HG02981 (cell line): ENCODE measurements at regions not wholly inside any gene's neighbourhood (a gene's known extent, or its start where the extent isn't known, plus 50 kb on each side); places are given as distances from the start of the nearest gene placed in this dataset.

Experiments used
- ATAC-seq: cut with Tn5 transposase; IDR thresholded peaks from one replicate; pipeline ENCODE4 v1.9.1; 2021; ENCODE audit warnings: mild to moderate bottlenecking, moderate library complexity; ENCODE audit not compliant: unreplicated experiment

DNA sequence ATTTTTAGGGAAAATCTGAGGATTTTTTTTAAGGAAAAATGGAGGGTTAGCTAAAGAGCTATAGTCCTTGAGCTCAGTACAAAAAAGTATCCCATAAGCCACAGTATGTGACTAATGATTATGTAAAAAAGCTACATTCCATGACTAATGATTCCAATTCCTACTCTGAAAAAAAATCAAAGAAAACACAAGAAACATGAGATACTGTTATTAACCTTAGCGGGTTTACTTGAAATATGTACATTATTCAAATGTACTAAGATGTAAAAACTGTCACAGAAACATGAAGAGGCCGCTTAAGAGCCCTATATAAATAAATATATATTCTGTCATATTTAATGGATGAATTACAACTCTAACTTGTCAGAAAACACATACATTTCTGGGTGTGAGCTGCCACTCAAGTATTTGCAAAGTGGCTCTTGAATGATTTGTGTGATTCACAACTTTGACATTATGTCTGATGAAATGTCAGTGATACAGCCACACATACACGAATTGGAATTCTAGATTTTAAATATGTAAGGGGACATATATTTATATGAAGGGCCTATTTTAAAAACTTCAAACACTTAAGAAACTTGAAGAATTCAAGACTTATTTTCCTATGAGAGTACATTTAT is 518.7 kb upstream of the SUCLG2 start:
- no peak for ATAC-seq

DNA sequence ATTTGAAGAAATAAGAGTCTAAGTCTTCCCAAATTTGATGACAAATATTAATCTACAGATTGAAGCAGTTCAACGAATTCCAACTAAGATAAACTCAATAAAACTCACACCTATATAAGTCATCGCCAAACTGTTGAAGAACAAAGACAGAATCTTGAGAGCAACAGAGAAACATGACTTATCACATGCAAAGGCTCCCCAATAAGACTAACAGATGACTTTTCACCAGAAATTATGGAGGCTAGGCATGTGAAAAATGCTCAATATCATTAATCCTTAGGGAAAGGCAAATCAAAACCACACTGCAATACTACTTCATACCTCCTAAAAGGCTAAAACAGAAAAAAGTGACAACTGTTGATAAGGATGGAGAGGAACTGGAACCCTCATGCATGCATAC is 517.6 kb upstream of the SUCLG2 start:
- no peak for ATAC-seq

DNA sequence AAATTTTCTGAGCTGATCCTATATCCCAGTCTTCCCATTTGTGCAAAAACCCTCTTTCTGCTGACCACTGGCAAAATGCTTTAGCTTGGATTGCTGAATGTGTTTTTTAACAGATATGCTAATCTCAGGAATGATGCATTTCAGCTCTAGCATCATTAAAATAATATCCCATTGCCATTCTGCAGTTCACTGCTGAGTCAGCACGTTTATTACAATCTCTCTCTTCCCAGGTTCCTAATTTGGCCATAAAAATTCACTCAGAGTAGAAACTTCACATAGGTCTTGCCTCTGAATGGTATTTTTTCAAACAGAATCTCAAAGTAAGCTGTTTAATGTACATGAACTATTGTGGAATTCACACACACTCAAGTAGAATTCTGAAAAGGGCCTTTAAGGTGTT is 509.6 kb upstream of the SUCLG2 start:
- ATAC-seq = no peak

DNA sequence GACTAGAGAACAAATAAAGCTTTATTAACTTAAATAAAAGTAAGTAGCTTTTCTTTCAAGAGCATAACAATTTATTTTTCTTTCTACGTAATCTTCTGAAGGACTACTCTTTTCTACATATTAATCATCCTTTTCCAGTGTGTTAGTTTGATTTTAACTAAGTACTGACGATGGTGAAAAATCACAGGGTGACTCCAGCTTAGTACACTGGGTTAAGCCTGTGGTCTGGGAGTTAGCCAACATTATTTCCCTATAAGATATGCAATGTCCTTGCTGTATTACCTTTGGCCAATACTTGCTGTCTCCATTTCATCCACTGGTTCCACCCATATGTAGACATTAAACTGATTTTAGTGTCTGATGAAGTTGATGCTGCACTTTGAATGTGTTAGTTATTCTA is 508.6 kb upstream of the SUCLG2 start:
- ATAC-seq = no peak

DNA sequence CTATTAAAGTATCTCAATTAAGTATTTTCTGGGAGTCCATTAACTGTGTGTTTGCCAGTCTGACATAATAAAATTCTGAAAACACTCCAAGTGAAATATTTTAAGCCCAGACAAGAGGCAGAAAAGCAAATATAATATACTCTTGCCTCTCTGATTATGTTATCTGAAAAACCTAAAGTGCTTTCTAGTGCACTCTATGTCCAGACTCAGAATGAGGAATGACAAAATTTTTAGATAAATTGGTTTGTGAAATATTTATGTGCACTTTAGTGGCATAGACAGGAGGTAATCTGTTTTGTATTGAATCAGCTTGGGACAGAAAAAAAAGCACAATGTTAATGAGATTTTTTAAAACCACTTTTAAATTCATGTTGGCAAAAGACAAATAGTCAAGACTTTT is 508.2 kb upstream of the SUCLG2 start:
- ATAC-seq = no peak

DNA sequence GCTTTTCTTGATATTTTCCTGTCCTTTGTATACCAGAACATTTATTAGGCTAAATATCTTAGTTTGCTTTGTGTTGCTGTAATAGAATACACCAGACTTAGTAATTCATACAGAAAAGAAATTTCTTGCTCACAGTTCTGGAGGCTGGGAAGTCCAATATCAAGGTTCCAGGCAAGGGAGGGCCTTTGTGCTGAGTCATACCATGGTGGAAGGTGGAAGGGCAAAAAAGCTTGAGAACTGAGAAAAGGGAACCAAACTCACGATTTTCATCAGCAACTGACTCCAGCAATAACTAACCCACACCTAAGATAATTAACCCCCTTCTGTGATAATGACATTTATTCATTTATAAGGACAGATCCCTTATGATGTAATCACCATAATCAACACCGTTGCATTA is 496.9 kb upstream of the SUCLG2 start:
- ATAC-seq = no peak

DNA sequence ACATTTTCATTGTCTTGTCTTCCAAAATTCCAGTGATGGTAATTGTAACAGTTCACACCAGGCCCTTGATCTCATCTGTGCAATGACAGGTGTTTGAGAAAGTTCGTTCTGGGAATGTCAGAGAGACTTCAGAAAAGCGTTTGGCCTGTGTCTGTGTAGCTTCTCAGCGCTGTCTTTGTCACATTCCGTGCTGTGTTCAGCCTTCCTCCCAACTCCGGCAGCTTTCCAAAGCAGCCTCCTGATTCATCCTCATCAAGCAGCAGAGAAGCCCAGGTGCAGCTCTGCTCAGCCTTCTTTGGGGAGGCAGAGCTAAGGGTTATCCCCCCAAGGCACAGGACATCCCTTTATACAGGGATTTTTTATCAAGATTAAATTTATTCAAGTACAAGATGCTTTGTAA is 494.0 kb upstream of the SUCLG2 start:
- ATAC-seq = no peak

DNA sequence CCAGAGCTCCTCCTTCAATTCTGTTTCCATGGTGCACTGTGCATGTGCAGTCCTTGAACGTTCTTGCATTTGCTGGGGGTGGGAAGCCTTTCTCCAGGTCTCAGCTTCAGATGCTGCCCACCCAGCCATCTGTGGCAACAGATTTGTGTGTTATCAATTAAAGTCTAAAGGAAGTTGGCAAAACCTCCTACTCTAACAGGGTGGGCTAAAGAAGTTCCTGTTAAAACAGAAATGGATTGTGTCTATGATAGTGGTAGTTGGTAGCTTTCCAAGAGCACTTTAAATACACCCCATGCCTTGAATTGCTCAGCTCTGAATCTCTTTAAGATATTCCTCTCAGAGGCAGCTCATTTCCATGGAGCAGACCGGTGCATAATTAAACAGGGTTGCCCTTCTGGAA is 488.0 kb upstream of the SUCLG2 start:
- ATAC-seq = no peak

DNA sequence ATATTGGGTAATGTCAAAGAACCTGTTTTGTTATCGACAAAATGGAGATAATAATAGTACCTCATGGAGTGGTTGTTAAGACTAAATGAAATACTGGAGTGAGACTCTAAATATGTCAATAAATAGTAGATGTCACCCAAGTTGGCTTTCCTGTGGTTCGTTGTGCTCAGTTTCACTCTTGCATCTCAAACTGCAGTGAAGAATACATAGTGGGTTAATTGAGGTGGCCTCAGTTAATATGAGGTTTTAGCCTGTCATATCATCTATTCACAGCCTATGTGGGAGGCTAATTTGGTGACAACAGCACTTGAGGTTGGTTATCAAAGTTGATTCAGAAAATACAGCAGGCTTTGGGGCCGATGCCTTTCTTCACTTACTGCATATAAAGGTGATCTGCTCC is 485.5 kb upstream of the SUCLG2 start:
- no peak for ATAC-seq

DNA sequence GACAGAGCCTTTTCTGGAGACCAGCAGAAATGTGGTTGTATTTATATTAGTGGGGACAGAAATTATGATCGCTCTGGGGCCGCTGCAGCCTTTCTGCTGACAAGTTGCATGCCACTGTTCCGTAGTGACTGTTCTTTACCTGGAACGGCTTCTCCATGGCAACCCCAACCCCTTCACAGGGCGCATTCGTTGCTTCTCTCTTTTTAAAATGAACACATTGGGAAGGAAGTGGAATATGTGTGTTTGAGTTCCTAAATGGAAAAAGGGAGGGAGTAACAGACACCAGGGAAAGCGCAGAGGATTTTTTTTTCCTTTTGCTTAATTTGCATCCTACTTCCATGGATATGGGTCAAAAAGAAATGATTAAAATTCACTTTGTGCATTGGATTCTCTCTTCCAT is 482.0 kb upstream of the SUCLG2 start:
- ATAC-seq = no peak

DNA sequence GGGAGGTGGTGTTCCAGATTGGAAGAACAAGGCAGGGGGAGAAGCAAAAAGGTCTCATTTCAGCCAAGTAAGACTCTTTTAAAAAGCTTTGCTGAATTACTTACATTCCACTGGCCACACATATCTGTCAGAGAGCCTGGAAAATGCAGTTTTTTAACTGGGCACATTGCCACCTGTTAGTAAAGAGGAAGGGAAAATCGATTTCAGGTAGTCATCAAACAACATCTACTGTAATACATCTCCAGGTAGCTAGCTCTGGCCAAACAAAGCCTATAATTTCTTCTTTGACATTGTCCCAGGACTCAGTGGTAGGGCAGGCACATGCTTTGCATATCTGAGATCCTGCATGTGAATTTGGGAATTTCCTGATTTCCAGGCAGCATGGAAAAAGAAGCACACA is 480.7 kb upstream of the SUCLG2 start:
- no peak for ATAC-seq

DNA sequence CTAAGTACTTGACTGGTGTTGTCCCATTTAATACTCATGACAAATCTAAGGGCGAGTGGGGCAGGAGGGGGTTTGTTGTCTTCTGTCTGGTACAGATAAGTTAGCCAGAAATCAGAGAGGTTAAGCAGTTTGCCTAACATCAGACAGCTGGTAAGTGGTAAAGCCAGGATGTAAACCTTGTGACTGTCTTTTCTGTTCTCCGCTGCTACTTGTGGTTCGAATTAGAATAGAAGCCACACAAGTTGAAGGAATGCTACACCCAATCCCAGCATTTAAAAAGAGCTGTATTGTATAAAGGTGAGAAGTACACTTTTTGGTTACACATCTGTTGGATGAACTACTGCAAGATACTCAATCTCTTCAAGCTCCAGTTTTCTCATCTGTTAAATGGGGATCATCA is 474.7 kb upstream of the SUCLG2 start:
- no peak for ATAC-seq

DNA sequence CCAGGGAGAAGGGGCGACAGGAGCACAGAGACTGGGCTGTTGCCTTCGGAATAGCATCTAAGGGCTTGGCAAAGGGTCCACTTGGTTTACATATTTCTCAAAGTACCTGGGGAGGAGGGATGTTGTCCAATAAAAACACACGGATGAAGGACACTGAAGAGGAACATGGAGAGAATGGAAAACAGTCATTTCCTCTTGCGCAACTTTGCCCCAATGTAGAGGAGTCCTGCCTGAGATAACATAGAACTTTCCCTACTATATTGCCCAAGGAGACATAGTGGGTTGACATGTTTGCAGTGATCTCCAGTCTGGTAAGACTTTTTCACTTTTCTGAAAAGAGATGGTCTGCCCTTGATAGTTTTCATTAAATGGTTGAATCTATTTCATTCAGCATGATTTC is 468.8 kb upstream of the SUCLG2 start:
- ATAC-seq = no peak

DNA sequence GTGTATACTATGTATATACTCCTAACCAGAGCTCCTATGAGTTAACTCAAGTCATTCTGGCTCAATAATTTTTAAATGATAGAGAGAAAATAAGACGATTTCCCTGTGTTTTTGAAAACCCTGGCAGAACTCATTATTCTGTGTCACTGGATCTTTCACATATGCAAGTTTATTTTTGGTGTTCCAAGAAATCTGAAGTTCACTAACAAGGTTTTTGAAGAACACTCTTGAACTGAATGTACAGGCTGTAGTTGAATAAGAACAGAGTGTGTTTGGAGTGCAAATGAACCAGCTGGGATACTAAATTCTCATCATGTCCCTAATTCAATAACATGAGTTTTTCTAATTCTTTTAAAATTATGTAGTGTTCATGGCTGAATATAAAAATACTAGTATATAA is 466.9 kb upstream of the SUCLG2 start:
- ATAC-seq = no peak

DNA sequence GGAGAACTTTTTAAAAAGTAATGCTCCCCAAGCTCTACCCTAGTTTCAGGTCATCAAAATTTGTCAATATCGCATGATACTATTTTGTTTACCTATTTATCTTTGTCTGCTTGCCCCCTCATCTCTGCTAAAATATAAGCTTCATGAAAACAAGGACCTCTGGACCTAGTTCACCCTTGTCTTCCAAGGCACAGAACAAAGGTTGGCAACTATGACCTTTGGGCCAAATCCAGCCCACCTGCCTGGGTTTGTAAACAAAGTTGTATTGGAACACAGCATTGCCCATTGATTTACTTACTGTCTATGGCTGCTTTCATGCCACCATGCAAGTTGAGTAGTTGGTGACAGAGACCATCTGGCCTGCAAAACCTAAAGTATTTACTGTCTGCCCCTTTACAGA is 462.2 kb upstream of the SUCLG2 start:
- ATAC-seq = no peak

DNA sequence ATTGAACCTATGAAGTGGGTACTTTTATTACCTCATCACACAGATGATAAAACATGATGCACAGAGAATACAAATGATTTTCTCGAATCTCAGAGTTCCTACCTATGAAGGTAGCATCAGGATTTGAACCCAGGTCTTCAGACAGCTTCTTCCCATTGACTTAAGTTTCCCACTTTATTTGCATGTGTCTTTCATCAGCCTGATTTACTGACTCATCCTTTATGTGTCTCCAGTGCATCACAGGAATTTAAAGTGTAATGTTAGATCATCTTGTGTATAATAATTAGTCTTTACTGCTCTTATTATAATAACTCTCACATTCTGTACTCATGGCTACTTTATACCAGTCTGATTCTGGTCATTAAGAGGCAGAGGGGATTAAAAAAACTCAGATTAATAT is 449.4 kb upstream of the SUCLG2 start:
- no peak for ATAC-seq

DNA sequence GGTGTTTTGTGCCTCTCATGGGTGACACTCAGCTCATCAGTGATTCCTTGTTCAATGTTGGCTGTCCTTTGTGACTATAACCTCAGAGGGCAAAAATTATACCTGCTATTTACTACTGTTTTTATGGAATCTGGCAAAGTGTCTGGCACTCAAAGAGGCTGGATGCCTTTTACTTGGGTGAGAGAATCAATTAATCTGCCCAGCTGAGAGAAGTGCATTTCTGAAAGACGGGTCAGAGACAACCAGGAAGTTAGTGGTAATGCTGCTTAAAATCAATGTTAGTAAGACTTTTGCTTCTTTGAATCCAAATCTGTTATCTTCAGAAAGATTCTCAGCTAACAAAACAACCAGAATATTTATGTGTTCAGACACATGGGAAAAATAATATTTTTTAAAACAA is 436.2 kb upstream of the SUCLG2 start:
- no peak for ATAC-seq

DNA sequence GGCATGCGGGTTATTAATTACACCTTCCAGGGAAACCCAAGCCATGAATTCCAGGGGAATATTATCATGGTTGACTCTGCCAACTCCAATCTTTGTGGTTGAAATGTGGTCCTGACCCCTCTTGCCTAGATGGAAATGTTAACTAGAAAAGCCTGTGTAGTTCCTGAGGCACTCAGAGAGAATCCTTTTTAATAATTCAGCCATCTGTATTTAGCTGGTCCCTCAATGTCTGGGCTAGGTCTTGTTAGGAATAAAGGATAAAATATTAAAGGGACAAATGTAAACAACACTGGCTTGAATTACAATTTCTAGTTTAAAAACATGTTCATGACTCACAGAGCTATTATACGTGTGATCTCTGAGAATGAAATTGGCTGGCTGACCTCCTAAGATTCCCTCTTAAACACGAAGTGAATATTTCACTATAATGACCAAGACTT is 435.2 kb upstream of the SUCLG2 start:
- ATAC-seq = no peak

DNA sequence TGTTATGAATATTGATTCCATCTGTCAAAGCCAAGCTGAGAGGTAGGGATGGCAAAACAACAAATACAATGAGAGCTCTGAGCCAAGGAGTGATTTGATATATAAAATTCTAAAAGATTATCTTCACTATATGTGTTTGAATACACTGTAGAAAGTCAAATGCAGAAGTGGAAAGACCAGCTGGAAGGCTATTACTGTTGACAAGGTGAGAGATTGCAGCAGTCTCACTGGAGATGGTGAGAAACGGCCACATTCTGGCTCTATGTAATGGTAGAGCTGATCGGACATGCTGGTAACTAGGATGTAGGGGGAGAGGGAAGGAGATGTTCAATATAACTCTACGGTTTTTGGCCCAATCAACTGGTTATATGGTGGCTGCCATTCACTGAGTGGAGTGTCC is 434.2 kb upstream of the SUCLG2 start:
- no peak for ATAC-seq

DNA sequence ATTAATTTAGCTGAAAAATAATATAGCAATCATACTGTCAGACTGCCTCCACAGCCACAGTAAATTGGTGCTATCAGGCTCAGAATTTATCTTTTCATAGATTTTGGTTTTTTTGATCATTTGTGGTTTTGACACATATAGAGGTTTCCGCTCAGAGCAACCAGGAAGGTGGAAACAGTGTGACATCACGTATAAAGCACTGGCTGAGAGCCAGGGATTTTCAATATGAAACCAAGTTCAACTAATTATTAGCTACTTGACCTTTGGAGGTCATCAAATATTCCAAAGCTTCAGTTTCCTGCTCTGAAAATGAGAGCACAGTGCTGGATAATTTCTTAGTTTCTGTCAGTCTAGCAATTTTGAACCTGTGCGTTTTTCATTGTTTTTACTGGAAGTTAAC is 433.8 kb upstream of the SUCLG2 start:
- no peak for ATAC-seq

DNA sequence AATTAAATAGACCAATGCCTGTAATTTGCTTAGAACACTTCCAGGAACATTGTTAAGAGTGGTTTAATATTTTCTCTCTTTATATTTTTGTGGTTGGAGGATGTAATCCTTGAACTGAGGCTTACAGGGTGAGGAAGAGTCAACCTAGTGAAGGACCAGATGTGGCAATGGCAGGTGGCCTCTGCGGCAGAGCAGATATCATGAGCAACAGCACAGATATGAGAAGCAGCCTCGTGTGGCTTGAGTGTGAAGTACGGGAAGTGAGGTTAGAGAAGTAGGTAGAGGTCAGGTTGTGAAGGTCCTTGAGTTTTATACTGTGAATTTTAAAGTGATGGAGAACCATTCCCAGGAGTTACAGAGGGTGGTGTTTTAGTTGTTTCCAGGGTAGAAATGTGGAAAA is 417.6 kb upstream of the SUCLG2 start:
- ATAC-seq = no peak

DNA sequence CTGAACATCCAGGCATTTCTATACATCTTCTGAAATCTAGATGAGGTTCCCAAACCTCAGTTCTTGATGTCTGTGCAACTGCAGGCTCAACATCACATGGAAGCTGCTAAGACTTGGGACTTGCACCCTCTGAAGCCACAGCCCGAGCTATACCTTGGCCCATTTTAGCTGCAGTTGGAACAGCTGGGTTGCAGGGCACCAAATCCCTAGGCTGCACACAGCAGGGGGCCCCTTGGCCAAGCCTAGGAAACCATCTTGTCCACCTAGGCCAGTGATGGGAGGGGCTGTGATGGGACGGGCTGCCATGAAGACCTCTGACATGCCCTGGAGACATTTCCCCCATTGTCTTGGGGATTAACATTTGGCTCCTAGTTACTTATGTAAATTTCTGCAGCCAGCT is 415.8 kb upstream of the SUCLG2 start:
- no peak for ATAC-seq

DNA sequence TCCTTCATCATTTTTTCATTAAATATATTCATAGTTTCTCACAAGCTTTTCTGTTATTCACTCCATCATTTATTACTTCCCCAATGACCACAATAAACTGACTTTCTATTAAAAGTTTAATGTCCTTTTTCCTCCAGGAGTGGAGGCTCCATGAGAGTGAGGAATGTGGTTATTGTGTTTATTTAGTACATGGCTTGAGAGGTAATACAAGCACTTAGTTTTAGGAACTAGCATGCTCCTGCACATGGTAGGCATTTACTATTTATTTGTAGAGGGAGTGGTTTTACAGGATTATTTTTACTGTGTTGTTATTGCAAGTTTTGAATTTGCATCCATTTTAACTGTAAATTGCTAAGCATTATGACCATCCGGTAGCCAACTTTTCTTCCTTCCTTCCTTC is 412.9 kb upstream of the SUCLG2 start:
- no peak for ATAC-seq

DNA sequence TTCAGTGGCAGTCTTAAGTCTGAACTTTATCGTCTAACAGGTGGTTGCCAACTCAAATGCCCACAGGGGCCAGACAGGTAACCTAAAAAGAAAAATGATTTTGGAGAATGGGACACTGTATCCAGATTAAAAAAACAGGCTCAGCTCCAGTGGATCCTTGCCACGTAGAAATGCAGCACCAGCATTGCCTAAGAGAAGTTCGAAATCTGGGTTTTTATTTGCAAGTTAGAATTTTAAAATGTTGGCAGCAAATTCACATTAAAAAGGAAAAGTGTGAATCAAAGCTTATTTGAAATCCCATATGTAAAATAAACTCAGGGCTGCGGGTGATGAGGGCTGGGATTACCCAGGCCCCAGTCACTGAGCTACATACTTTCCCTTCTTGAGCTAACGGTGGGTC is 408.5 kb upstream of the SUCLG2 start:
- no peak for ATAC-seq
